NCI-H460 (cell line): ENCODE measurements at regions not wholly inside any gene's neighbourhood (a gene's known extent, or its start where the extent isn't known, plus 50 kb on each side); places are given as distances from the start of the nearest gene placed in this dataset.
"Not testable (repeated sequence)": the region's sequence is repeated elsewhere in the genome, so short reads cannot be mapped to it uniquely, and the experiment has no call there.

Experiments
- DNase-seq: peaks from one replicate; pipeline ENCODE4 v3.0.0-alpha.2; 2016; ENCODE audit warnings: low read depth; ENCODE audit errors: extremely low read depth
- small RNA-seq, 2 experiments: library from RNA; depleted of rRNA; stranded (forward); fragments of <200 nt; gene quantifications; one replicate each; pipeline ENCODE3, GENCODE V24; 2014

GRCh38 chr4:22627851-22628250 lies 64.9 kb upstream of the GBA3 start:
- DNase-seq: not testable (repeated sequence)

GRCh38 chr4:22630161-22630975 lies 62.4 kb upstream of the GBA3 start:
- not testable (repeated sequence) for DNase-seq

- not testable (repeated sequence) for DNase-seq
Measured at GRCh38 chr4:22631167-22631566, 61.6 kb upstream of the GBA3 start.

- DNase-seq: no peak
Measured at GRCh38 chr4:22634541-22635181, 58.1 kb upstream of the GBA3 start.

- DNase-seq: not testable (repeated sequence)
Measured at GRCh38 chr4:22635182-22635549, 57.6 kb upstream of the GBA3 start.

- DNase-seq: no peak
Measured at GRCh38 chr4:22635692-22636091, 57.0 kb upstream of the GBA3 start.

GRCh38 chr4:22637306-22637705 lies 55.4 kb upstream of the GBA3 start:
- no peak for DNase-seq

Small RNA genes in the stretch of these regions (small RNA-seq; reads per million reads assigned to genes)
- 0 to 0.06 reads per million in 2 experiments for gene AC098583.1
